Activated CD8-positive, alpha-beta memory T cell treated with anti-CD3 and anti-CD28 coated beads, Interleukin-2, amount 10 ng/mL, durations not matched to agents 7 days and 5 days (primary cell): ENCODE measurements at regions not wholly inside any gene's neighbourhood (a gene's known extent, or its start where the extent isn't known, plus 50 kb on each side); places are given as distances from the start of the nearest gene placed in this dataset.

Source experiments
- ATAC-seq: fragments of 150-1000 bp; cut with Tn5 transposase; one replicate; pipeline ENCODE4 v1.10.0; 2021; ENCODE audit warnings: moderate library complexity
- CTCF ChIA-PET: fragments of 350-600 bp; sonication (Branson Sonifier 250); formaldehyde crosslinking; loops from one replicate; lab custom pipeline; 2021; ENCODE audit warnings: antibody characterized with exemption; lab: Charles Lee
- DNase-seq: peaks from one replicate; pipeline ENCODE4 v3.0.0-alpha.2; 2020
- H3K27ac Mint-ChIP-seq: one replicate; pipeline ENCODE4 v1.8.0; 2021; ENCODE audit warnings: mild to moderate bottlenecking, mixed read lengths
- H3K27me3 Mint-ChIP-seq: one replicate; pipeline ENCODE4 v1.8.0; 2021; ENCODE audit warnings: mixed read lengths
- H3K36me3 Mint-ChIP-seq: one replicate; pipeline ENCODE4 v1.8.0; 2021; ENCODE audit warnings: mild to moderate bottlenecking, mixed read lengths
- H3K4me1 Mint-ChIP-seq: one replicate; pipeline ENCODE4 v1.8.0; 2021; ENCODE audit warnings: mixed read lengths
- H3K4me3 Mint-ChIP-seq: one replicate; pipeline ENCODE4 v1.8.0; 2021; ENCODE audit warnings: mild to moderate bottlenecking, moderate library complexity, mixed read lengths
- H3K9me3 Mint-ChIP-seq: one replicate; pipeline ENCODE4 v1.8.0; 2022; ENCODE audit warnings: low read depth, mixed read lengths

DNA sequence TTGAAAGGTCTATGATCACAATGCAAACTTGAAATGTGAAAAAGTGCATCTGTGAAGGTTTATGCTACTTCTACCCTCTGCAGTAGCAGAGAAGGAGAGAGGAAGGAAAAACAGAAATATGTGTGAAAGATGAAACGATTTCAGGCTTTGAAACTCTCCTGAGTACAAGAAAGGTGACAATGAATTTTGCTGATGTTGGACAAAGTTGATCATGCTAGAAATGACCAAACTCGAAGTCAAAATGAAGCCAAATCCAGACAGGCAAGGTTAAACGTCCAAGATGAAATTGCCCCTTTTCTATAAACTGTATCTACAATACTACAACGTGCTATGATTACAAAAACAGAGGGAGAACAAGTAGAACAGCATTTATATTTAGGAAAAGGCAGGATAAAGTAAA is 67.0 kb upstream of the C7orf33 start:
- Mint-ChIP-seq H3K9me3 (no peaks in the 10 kb centered on the region), H3K36me3 (no peaks in the 10 kb centered on the region), H3K4me3 (no peak overlapping the region), H3K27me3 (peaks cover 77% of the 10 kb centered on the region), H3K4me1 (no peaks in the 10 kb centered on the region), H3K27ac (no peak overlapping the region)
- ATAC-seq, result no peak
- CTCF ChIA-PET, result no interaction called here
- no peak for DNase-seq

DNA sequence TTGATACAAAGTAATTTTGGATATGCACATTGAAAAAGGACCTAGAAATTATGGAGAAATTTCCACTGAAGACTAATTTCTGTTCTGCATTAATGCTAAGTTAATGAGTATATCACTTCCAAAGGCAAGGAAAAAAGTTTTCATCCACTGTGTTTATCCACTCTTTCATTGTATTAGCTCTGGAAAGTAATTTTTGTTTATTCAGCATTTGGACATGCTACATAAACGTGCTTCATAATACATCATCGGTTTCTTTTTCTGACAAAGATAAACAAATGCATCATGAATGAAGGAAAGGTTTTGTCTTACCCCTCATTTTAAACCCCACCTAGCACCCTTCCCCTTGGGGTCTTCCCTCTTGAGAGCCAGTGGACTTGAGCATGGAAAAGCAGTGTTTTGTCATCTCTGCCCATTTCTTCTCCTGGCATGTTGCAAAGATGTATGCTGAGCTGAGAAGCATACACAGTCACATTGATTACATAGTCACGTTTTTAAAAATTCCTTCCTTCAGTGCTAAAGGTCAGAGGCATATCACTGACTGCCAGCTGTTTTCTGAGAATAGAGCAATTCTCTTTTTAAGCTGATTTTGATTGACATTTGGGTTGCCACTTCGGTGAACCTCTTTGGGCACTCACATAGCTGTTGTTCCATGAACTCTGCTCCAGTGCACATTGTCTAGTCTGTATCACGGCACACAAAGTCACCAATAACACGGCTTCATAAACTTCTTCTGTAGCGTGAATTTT is 65.9 kb upstream of the C7orf33 start:
- CTCF ChIA-PET, result interaction anchor here (0.6 to 0.8 kb wide), 2 partner anchors 14 to 98 kb away, joined by 4 read pairs; no protein-coding TSS in a partner anchor
- DNase-seq (no peak), ATAC-seq (no peak)
- H3K4me1 Mint-ChIP-seq, result no peaks in the 10 kb centered on the region
- H3K9me3 Mint-ChIP-seq, result no peaks in the 10 kb centered on the region
- no peak overlapping the region for H3K4me3 Mint-ChIP-seq
- peaks cover 71% of the 10 kb centered on the region for H3K27me3 Mint-ChIP-seq
- no peak overlapping the region for H3K27ac Mint-ChIP-seq
- H3K36me3 Mint-ChIP-seq, result no peaks in the 10 kb centered on the region

DNA sequence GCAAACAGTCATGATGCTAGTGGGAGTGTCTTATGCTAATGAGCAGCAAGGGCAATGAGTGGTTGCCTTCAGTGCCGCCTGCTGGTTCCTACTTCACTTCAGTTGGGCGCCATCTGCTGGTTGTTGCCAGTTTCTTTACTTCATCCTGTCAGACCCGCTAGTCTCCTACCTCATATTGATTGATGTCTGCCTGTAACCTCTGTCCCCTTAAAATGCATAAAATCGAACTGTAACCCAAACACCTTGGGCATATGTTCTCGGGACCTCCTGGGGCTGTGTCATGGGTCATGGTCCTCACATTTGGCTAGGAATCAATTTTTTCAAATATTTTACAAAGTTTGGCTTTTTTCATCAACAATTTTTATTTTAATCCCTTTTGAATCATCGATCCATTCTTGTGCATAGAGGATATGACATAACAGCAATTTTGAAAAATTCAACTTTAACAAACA is 62.8 kb upstream of the C7orf33 start:
- peaks cover 69% of the 10 kb centered on the region for H3K27me3 Mint-ChIP-seq

DNA sequence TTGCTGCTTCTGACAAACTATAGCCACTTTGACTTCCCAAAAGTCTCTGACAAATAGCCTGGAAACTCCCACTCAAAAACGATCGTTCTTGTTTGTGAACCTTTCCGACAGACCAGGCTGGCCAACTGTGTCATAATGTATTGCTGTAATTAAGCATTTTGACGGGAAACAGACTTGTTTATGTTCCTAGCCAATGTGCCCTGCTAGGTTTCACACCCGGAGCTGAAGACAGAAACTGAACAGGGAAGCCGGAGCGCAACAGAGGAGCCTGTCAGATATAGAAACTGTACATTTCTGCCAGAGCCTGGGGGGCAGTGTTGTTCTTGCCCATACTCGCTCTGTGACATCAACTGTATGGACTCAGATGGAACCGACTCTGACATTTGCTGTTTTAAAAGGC is 55.3 kb upstream of the C7orf33 start:
- DNase-seq, result peak; percentile 46
- Mint-ChIP-seq H3K27ac (no peak overlapping the region), H3K4me3 (no peak overlapping the region)

More for the DNA sequence above, 62.8 kb upstream of the C7orf33 start:
- H3K27ac Mint-ChIP-seq, result no peak overlapping the region
- no peaks in the 10 kb centered on the region for H3K36me3 Mint-ChIP-seq
- CTCF ChIA-PET, result interaction anchor here (0.8 to 1.6 kb wide), 3 partner anchors 11 to 28 kb away, joined by 3 to 5 read pairs (median 3); no protein-coding TSS in a partner anchor
- H3K9me3 Mint-ChIP-seq, result no peaks in the 10 kb centered on the region
- peaks cover 5% of the 10 kb centered on the region for H3K4me1 Mint-ChIP-seq
- ATAC-seq, result peak; percentile 100
- H3K4me3 Mint-ChIP-seq, result no peak overlapping the region
- DNase-seq, result peak; percentile 93

DNA sequence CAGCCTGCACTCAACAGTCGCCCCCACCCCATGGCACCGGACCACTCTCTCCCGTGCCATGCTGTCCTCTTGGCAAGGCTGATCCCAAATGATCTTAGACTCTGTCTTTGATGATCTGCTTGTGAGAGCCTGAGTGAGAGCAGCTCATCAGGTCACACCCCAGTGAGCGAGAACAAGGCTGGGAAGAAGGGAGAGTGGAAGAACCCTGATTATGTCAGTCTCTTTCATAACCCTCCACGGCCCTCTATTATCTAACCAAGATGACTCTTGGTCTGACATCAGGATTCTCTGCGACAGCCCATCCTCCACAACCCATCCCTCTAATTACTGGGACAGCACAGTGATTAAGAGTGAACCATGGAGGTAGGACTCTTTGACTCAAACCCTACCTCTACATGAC is 53.1 kb upstream of the C7orf33 start:
- Mint-ChIP-seq H3K27ac (no peak overlapping the region), H3K4me3 (no peak overlapping the region)
- no peak for ATAC-seq

More for the DNA sequence above, 55.3 kb upstream of the C7orf33 start:
- Mint-ChIP-seq H3K27me3 (peaks cover 33% of the 10 kb centered on the region), H3K9me3 (no peaks in the 10 kb centered on the region), H3K4me1 (peaks cover 8% of the 10 kb centered on the region), H3K36me3 (no peaks in the 10 kb centered on the region)
- ATAC-seq, result peak; percentile 66
- CTCF ChIA-PET, result interaction anchor here (0.6 kb wide), 1 partner anchor 151 kb away, joined by 3 read pairs; no protein-coding TSS in a partner anchor

DNA sequence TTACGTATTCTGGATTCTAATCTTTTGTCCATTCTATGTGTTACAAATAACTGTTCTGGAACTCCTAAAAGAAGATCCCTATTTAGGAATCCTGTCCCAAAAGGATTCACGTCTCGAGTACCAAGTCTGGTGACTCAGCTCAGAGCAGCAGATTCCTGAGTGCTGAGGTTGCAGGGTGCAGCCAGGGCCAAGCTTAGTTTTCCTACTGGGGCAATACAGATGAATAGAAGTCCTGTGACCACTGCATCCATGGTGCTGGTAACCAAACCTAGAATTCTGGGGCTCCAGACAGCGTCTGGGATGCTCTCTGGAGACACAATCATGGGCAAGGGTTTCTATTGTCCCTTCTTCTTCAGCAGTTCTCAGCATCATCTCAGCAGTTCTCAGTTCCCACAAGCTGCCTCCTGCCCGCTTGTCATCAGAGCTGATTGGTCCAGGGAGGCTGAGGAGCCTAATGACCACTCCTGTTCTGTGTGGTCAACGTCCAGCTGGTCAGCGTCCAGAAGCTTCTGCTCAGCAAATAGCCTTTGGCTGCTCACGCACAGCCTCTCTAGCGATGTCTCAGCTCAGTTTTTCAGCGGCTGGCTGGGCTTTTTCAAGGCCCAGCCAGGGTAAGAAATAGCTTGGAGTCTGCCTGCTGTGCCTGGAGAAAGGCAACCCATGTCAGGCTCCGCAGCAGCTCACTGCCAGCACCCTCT is 50.4 kb upstream of the C7orf33 start:
- Mint-ChIP-seq H3K27me3 (peaks cover 7% of the 10 kb centered on the region), H3K9me3 (no peaks in the 10 kb centered on the region), H3K36me3 (no peaks in the 10 kb centered on the region), H3K4me1 (peaks cover 3% of the 10 kb centered on the region), H3K27ac (no peak overlapping the region), H3K4me3 (no peak overlapping the region)
- CTCF ChIA-PET, result no interaction called here
- no peak for DNase-seq
- no peak for ATAC-seq

More for the DNA sequence above, 53.1 kb upstream of the C7orf33 start:
- no peaks in the 10 kb centered on the region for H3K9me3 Mint-ChIP-seq
- peaks cover 14% of the 10 kb centered on the region for H3K27me3 Mint-ChIP-seq
- DNase-seq, result no peak
- CTCF ChIA-PET, result no interaction called here
- peaks cover 3% of the 10 kb centered on the region for H3K4me1 Mint-ChIP-seq
- H3K36me3 Mint-ChIP-seq, result no peaks in the 10 kb centered on the region
